GM12873 (cell line): ENCODE measurements at regions not wholly inside any gene's neighbourhood (a gene's known extent, or its start where the extent isn't known, plus 50 kb on each side); places are given as distances from the start of the nearest gene placed in this dataset.

Source experiments
- CTCF ChIP-seq: IDR thresholded peaks from 2 replicates; pipeline ENCODE4 v1.5.1; 2012; ENCODE audit warnings: low read depth, mild to moderate bottlenecking, moderate library complexity, low read length, control low read depth; ENCODE audit not compliant: insufficient read depth; ENCODE audit errors: missing control alignments

GRCh38 chrX:101823236-101823635, 108.6 kb downstream of the ZMAT1 start:
- no peak for TF ChIP-seq CTCF

- TF ChIP-seq CTCF = no peak
Observed at GRCh38 chrX:101813200-101813599, 118.6 kb downstream of the ZMAT1 start.

DNA sequence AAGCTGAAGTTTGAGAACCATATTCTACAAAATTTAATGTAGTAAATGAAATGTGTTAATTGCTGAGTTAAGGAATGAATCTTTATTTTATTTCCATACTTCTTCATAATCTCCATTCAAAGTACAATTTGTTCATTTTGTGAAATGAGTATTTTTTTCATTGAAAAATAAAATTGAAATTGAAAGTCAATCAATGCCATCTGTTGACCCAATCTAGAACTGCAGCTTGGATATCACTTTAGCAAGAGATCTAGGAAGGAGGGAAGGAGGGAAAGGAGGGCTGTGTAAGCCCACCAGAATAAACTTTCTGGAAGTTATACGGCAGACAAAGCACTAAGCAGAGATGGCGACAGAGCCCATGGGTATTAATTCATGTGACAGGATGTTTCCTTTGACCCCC, 128.4 kb downstream of the ZMAT1 start:
- peak; percentile 47 for TF ChIP-seq CTCF

- TF ChIP-seq CTCF = peak; percentile 67
Observed at GRCh38 chrX:101799387-101799786, 132.4 kb downstream of the ZMAT1 start.

DNA sequence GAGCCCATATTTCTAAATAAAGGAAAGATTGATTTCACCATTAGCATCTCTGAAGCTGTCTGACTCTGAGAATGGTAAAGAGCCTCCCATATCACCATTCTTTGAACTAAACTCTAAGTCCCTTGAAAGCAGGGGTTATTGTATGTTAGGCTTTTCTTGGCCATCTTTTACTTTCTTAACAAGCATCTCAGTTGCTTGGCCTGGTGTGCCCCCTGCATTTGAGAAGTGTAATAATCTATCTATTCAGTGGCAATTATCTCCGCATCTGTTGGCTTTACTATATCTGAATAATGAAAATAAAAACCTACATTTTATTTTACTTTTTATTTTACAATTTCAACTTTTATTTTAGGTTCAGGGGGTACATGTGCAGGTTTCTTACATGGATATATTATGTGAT, 128.3 kb upstream of the ARMCX2 start:
- TF ChIP-seq CTCF = no peak

- TF ChIP-seq CTCF = no peak
Observed at GRCh38 chrX:101785142-101785541, 125.5 kb upstream of the ARMCX2 start.

- TF ChIP-seq CTCF = no peak
Observed at GRCh38 chrX:101774340-101774739, 114.7 kb upstream of the ARMCX2 start.

DNA sequence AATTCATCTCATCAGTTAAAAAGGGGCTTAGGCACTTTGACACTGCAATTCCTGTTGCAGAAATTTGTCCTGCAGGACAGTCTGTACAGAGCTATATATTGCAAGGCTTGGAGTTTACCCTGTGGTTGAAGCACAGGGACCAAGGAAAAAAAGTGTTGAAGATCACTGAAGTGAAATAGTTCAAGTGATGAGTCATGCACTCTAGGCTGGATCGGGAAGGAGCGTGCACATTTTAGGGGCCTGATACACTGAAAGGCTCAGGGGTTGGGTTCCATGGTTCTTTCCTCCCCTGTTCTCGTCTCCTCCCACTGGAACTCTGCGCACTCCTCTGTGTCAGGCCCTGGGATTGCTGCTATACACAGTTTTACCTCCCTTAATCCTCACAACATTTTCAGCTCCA, 104.9 kb upstream of the ARMCX2 start:
- TF ChIP-seq CTCF = no peak
